Brain microvascular endothelial cell (primary cell): ENCODE measurements at regions not wholly inside any gene's neighbourhood (a gene's known extent, or its start where the extent isn't known, plus 50 kb on each side); places are given as distances from the start of the nearest gene placed in this dataset.

ENCODE experiments used
- DNase-seq: peaks from one replicate; pipeline ENCODE4 v3.0.0-alpha.2; 2020
- H3K27ac ChIP-seq: fragments of 250-450 bp; sonication (Bioruptor Pico); 2 replicates; pipeline ENCODE4 v1.5.1; 2020; ENCODE audit warnings: mild to moderate bottlenecking, moderate library complexity
- H3K27me3 ChIP-seq: fragments of 250-450 bp; sonication (Bioruptor Pico); replicated peaks from 2 replicates; pipeline ENCODE4 v1.5.1; 2020; ENCODE audit warnings: mild to moderate bottlenecking
- H3K36me3 ChIP-seq: fragments of 250-450 bp; sonication (Bioruptor Pico); replicated peaks from 2 replicates; pipeline ENCODE4 v1.5.1; 2020; ENCODE audit warnings: mild to moderate bottlenecking
- H3K4me3 ChIP-seq: 2 replicates; pipeline ENCODE4 v1.5.1; 2011; ENCODE audit warnings: low read depth, mild to moderate bottlenecking, control low read depth, low read length, moderate library complexity
- in situ Hi-C: cut with HindIII; loops from 2 replicates; pipeline ENCODE4 v1.10.0; 2017; ENCODE audit warnings: low sequenced_read_pairs, low pct_ligation_motif_present
- TF ChIP-seq, protein P1 (sequence below): IDR thresholded peaks from 2 replicates; pipeline ENCODE4 v1.5.1; 2011; ENCODE audit warnings: low read depth, mild to moderate bottlenecking, moderate library complexity, low read length, control low read depth, inconsistent platforms; ENCODE audit errors: missing control alignments

DNA sequence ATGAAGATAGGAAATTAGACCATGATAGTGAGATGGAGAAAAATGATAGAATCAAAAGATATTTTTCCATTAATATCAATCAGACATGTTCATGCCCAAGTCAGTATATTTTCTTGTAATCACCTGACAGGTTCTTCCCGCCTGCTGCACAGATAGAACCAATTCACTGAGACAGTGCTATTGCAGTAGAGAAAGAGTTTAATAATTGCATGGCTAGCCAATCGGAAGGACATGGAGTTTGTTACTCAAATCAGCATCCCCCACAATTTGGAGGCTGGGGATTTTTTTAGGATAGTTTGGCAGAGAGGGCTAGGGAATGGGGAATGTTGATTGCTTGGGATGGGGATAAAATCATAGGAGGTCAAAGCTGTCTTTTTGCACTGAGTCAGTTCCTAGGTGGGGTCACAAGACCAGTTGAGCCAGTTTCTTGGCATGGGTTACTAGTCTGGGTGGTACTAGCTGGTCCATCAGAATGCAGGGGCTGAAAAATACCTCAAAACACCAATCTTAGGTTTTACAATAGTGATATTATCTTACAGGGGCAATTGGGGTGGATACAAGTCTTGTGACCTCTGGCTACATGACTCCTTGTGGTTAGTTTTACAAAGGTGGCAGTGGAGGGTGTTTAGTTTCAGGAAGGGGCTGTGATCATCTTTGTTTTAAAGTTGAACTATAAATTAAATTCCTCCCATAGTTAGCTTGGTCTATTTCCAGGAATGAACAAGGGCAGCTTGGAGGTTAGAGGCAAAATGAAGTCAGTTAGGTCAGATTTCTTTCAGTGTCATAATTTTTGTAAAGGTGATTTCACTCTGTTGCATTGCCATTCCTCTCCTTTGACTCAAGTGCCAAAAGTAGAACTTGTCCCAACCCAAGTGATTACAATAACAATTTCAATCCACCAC lies 100.3 kb upstream of the PDE5A start:
- TF ChIP-seq, protein P1, sequence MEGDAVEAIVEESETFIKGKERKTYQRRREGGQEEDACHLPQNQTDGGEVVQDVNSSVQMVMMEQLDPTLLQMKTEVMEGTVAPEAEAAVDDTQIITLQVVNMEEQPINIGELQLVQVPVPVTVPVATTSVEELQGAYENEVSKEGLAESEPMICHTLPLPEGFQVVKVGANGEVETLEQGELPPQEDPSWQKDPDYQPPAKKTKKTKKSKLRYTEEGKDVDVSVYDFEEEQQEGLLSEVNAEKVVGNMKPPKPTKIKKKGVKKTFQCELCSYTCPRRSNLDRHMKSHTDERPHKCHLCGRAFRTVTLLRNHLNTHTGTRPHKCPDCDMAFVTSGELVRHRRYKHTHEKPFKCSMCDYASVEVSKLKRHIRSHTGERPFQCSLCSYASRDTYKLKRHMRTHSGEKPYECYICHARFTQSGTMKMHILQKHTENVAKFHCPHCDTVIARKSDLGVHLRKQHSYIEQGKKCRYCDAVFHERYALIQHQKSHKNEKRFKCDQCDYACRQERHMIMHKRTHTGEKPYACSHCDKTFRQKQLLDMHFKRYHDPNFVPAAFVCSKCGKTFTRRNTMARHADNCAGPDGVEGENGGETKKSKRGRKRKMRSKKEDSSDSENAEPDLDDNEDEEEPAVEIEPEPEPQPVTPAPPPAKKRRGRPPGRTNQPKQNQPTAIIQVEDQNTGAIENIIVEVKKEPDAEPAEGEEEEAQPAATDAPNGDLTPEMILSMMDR: no peak
- no peak for DNase-seq

DNA sequence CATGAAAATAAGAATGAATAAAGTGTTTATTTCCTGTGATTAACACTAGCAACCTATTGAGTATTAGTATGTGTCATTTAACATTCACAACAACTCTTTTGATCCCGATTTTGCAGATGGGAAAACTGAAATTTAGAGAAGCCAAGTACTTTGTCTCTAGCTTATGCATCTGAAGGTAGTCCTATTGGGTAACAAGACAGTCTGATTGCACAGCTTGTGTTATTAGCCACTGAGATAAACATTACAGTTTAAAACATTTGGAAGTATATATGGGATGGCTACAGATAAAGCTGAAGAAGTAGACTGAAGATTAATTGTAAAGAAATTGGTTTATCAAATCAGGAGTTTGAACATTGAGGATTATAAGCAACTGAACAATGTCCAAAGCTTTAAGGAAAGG lies 99.6 kb upstream of the PDE5A start:
- TF ChIP-seq, protein P1: no peak
- no peak overlapping the region for H3K27ac ChIP-seq
- no peak for DNase-seq
- no peaks in the 10 kb centered on the region for H3K36me3 ChIP-seq
- no peaks in the 10 kb centered on the region for H3K27me3 ChIP-seq
- H3K4me3 ChIP-seq: no peak overlapping the region
- in situ Hi-C loops: no loop called here

More for the DNA sequence above, 100.3 kb upstream of the PDE5A start:
- in situ Hi-C loops: no loop called here
- no peaks in the 10 kb centered on the region for H3K36me3 ChIP-seq
- no peak overlapping the region for H3K4me3 ChIP-seq
- H3K27ac ChIP-seq: peak overlapping the region; percentile 59
- H3K27me3 ChIP-seq: no peaks in the 10 kb centered on the region

DNA sequence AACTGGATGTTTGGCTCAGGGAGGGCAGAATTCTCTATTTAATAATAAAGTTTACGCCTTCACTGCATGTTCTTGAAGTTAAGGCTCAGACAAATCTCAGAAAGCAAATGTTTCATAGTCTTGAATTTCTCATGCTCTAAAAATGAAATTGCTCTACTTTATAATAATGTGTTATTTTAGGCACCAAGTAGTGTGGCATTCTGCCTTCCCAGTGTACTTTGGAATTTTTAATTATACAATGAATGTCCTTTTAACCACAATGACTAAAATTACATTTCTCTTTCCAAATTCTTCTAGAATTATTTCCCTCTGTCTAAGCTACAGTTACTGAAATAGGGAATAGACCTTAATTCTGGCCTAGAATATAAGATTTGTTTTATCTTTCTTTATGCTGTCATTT lies 97.9 kb upstream of the PDE5A start:
- no peak overlapping the region for H3K4me3 ChIP-seq
- H3K27ac ChIP-seq: no peak overlapping the region
- TF ChIP-seq, protein P1: no peak
- no peak for DNase-seq
- H3K36me3 ChIP-seq: no peaks in the 10 kb centered on the region
- in situ Hi-C loops: no loop called here
- H3K27me3 ChIP-seq: no peaks in the 10 kb centered on the region

DNA sequence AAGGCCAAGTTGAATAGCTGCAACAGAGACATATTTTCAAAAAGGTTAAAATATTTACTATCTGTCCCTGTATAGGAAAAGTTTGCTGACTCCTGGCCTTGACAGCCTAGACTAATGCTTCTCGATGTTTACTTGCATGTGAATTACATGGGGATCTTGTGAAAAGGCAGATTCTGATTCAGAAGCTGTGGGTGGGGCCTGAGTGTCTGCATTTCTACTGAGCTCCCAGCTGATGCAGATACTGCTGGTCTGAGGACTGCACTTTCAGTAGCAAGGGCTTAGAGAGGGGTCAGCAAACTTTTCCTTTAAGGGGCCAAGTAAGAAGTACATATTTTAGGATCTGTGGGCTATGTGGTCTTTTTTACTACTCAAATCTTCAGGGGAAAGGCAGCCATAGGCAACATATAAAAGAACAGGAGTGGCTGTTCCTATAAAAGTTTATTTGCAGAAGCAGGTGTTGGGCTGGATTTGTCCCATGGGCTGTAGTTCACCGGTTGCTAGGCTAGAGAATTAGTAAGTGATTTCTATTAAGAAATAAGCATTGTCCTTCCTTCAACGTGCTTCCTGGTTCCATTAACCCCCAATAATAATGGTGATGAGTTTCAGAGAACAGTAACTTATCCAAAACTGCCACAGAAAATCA lies 97.2 kb upstream of the PDE5A start:
- TF ChIP-seq, protein P1: no peak
- DNase-seq: no peak
- H3K27me3 ChIP-seq: no peaks in the 10 kb centered on the region
- no peak overlapping the region for H3K4me3 ChIP-seq
- in situ Hi-C loops: no loop called here
- no peaks in the 10 kb centered on the region for H3K36me3 ChIP-seq
- H3K27ac ChIP-seq: no peak overlapping the region

DNA sequence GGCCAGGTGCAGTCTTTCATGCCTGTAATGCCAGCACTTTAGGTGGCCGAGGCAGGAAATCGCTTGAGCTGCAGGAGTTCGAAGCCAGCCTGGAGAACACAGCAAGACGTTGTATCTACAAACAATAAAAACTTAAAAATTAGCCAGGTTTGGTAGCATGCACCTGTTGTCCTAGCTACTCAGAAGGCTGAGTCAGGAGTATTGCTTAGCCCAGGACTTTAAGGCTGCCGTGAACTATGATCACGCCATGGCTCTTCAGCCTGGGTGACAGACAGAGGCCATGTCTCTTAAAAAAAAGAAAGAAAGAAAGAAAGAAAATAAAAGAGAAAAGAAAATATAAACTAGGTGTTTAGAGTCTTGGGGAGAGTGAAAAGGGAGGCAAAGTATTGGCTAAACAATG lies 96.4 kb upstream of the PDE5A start:
- TF ChIP-seq, protein P1: no peak
- in situ Hi-C loops: no loop called here
- no peak for DNase-seq
- Histone ChIP-seq H3K4me3 (no peak overlapping the region), H3K27ac (no peak overlapping the region), H3K27me3 (no peaks in the 10 kb centered on the region), H3K36me3 (no peaks in the 10 kb centered on the region)

DNA sequence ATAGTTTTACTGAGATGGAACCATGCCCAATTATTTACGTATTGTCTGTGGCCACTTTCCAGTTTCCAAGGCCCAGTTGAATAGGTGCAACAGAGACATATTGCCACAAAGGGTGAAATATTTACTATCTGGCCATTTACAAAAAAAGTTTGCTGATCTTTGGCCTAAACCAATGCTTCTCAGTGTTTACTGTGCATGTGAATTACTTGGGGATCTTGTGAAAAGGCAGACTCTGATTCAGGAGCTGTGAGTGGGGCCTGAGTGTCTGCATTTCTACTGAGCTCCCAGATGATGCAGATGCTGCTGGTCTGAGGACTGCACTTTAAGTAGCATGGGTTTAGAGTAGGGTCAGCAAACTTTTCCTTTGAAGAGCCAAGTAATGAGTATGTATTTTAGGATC lies 94.1 kb upstream of the PDE5A start:
- DNase-seq: no peak
- in situ Hi-C loops: no loop called here
- no peak overlapping the region for H3K27ac ChIP-seq
- H3K36me3 ChIP-seq: no peaks in the 10 kb centered on the region
- H3K27me3 ChIP-seq: no peaks in the 10 kb centered on the region
- H3K4me3 ChIP-seq: no peak overlapping the region
- TF ChIP-seq, protein P1: no peak
